Upper lobe of right lung (tissue), 1 donor: ENCODE measurements at regions not wholly inside any gene's neighbourhood (a gene's known extent, or its start where the extent isn't known, plus 50 kb on each side); places are given as distances from the start of the nearest gene placed in this dataset.

Source experiments
- ATAC-seq: fragments of 200-7000 bp; cut with Tn5 transposase; one replicate; pipeline ENCODE4 v1.9.1; 2020; ENCODE audit warnings: mild to moderate bottlenecking, moderate library complexity
- DNase-seq: peaks from one replicate; pipeline ENCODE4 v3.0.0-alpha.2; 2020
- H3K27ac ChIP-seq: fragments of 200-600 bp; one replicate; pipeline ENCODE4 v1.8.0; 2022
- H3K27me3 ChIP-seq: fragments of 200-600 bp; one replicate; pipeline ENCODE4 v1.8.0; 2022; ENCODE audit warnings: mild to moderate bottlenecking
- H3K36me3 ChIP-seq: fragments of 200-600 bp; one replicate; pipeline ENCODE4 v1.8.0; 2022
- H3K4me1 ChIP-seq: fragments of 200-600 bp; one replicate; pipeline ENCODE4 v1.8.0; 2022
- H3K4me3 ChIP-seq: fragments of 200-600 bp; one replicate; pipeline ENCODE4 v1.8.0; 2022; ENCODE audit warnings: mild to moderate bottlenecking
- H3K9me3 ChIP-seq: fragments of 200-600 bp; one replicate; pipeline ENCODE4 v1.8.0; 2022
- intact Hi-C: fragments of 100-400 bp; cut with DNase I; formaldehyde crosslinking; loops from one replicate; pipeline ENCODE4 v1.11.0; 2022
- TF ChIP-seq, protein P1 (sequence below): fragments of 200-600 bp; IDR thresholded peaks from one replicate; pipeline ENCODE4 v1.8.0; 2022; ENCODE audit warnings: antibody characterized with exemption
- donor health status: DM: no; HTN: yes; CAD: no; lungs with severe emphysema.

DNA sequence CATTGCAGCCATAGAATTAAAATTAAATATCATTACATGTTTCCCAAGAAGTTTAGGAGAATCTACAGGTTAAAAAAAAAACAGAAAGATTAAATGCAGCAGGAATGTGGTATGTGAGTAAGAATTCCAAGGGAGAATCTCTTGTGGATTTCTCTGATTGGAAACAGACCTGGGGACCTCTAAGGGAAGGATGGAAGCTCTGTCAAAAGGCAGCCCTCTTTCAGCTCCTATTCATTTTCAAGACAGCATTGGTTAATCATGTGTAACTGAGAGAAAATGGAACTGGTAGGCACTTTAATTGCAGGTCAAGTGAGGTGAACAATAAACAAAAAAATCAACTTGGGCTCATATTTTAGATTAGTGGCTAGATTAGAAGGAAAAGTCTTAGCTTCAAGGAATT lies 81.4 kb upstream of the MTPN start:
- Histone ChIP-seq H3K4me1 (no peaks in the 10 kb centered on the region), H3K9me3 (no peaks in the 10 kb centered on the region), H3K4me3 (no peak overlapping the region), H3K36me3 (no peaks in the 10 kb centered on the region), H3K27me3 (no peaks in the 10 kb centered on the region), H3K27ac (no peak overlapping the region)
- ATAC-seq (no peak), DNase-seq (no peak)
- intact Hi-C loops = no loop called here
- TF ChIP-seq, protein P1, sequence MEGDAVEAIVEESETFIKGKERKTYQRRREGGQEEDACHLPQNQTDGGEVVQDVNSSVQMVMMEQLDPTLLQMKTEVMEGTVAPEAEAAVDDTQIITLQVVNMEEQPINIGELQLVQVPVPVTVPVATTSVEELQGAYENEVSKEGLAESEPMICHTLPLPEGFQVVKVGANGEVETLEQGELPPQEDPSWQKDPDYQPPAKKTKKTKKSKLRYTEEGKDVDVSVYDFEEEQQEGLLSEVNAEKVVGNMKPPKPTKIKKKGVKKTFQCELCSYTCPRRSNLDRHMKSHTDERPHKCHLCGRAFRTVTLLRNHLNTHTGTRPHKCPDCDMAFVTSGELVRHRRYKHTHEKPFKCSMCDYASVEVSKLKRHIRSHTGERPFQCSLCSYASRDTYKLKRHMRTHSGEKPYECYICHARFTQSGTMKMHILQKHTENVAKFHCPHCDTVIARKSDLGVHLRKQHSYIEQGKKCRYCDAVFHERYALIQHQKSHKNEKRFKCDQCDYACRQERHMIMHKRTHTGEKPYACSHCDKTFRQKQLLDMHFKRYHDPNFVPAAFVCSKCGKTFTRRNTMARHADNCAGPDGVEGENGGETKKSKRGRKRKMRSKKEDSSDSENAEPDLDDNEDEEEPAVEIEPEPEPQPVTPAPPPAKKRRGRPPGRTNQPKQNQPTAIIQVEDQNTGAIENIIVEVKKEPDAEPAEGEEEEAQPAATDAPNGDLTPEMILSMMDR = no peak

DNA sequence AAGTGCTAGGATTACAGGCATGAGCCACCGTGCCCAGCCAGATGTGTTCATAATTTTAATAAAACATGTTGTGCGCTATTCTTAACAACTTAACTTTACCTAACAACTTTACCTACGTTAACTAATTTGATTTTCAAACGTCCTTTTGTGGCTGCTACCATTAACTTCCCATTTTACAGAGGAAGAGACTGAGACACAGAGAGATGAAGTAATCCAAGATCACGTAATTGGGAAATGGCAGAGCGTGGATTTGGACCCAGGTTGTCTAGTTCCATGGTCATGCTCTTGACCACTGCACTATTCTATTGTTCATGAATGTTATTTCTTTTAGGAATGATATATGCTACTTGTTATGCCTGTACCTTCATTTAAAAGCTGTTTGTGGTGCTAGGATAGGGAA lies 80.3 kb upstream of the MTPN start:
- H3K27me3 ChIP-seq = no peaks in the 10 kb centered on the region
- TF ChIP-seq, protein P1 = no peak
- no peak overlapping the region for H3K27ac ChIP-seq
- no peaks in the 10 kb centered on the region for H3K36me3 ChIP-seq
- H3K4me1 ChIP-seq = no peaks in the 10 kb centered on the region
- no peaks in the 10 kb centered on the region for H3K9me3 ChIP-seq
- H3K4me3 ChIP-seq = no peak overlapping the region
- DNase-seq (no peak), ATAC-seq (no peak)
- intact Hi-C loops = no loop called here

DNA sequence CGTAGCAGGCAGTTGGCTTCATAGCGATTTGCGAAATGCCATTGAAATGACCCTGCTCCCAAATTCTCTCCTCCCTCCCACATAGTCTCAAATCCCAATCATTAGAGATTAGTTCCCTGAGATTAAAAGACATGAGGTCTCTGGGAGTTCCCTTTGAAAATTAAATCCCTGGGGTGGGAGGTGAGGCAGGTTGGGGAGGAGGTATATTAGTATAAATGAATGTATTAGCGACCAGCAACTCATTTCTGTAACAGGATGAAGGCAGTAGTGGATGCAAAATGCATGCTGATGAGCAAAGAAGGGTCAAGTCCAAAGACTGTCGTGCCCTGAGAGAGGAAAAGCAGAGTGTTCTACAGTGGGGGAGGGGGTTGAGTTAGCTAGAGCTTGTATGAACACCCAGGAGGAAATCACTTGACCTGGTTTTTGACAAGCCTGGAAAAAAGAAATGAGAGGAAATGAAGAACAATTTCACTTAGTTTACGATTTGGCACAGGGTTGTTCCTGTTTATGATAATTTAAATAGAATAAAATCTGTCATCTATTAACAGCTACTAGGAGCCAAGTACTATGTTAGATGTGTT lies 79.6 kb upstream of the MTPN start:
- DNase-seq (no peak), ATAC-seq (peak; percentile 39)
- Histone ChIP-seq H3K27ac (no peak overlapping the region), H3K9me3 (no peaks in the 10 kb centered on the region), H3K27me3 (no peaks in the 10 kb centered on the region), H3K4me1 (no peaks in the 10 kb centered on the region), H3K4me3 (no peak overlapping the region), H3K36me3 (no peaks in the 10 kb centered on the region)
- intact Hi-C loops = no loop called here
- TF ChIP-seq, protein P1 = no peak

DNA sequence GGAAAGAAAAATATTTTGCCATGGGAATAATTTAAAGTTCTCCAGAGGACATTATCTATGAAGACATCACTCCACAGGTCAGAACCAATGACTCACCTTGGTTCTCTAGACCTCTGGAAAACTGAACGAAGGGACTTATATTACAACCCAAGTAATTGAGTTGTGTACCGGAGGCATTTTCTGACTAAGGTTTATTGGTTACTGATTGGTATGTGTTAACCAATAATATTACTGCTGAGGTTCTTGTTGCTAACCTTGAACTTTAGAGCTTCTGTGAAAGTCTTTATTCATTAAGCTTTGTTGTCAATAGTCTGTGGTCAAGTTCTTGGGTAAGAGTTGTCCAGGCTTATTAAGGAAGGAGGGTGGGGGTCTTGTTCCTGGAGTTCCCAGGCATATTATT lies 78.1 kb upstream of the MTPN start:
- H3K36me3 ChIP-seq = no peaks in the 10 kb centered on the region
- no peak for ATAC-seq
- DNase-seq = no peak
- H3K4me1 ChIP-seq = no peaks in the 10 kb centered on the region
- no peak overlapping the region for H3K27ac ChIP-seq
- no peaks in the 10 kb centered on the region for H3K9me3 ChIP-seq
- TF ChIP-seq, protein P1 = no peak
- no peaks in the 10 kb centered on the region for H3K27me3 ChIP-seq
- no peak overlapping the region for H3K4me3 ChIP-seq
- intact Hi-C loops = no loop called here

DNA sequence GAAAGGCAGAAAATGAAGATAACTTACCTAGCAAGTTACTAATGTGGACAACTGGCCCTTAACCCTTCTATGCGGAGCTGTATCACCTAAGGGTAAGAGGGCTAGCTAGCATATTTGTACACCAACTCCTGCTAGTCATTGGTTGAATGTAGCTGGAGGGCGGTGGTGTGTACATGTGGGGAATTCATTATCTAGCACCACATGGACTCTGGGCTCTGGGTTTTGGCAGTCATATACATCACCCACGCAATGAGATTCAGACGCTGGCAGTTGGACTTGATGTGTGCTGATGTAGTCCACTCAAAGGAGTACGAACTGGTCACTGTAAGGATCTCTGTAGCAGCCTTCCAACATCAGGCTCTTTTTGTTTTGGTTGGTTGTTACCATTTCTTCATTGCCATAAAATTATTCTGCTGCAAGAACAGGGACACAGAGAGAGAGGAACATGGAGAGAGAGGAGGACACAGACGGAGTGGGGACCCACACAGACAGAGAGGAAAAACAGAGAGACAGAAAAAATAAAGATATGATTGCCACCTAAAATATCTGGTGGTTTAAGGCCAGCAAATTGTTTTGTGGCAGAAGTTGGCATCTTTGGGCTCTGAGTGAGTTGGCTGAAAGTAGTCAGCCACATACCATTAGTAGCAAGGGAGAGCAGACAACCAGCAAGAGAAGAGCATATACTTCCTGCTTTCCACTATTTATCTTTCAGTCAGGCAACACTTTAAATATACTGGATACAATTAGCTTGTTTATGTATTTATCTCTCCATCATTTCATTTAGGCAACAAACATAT lies 76.7 kb upstream of the MTPN start:
- no peaks in the 10 kb centered on the region for H3K9me3 ChIP-seq
- H3K27me3 ChIP-seq = no peaks in the 10 kb centered on the region
- H3K36me3 ChIP-seq = no peaks in the 10 kb centered on the region
- intact Hi-C loops = no loop called here
- ATAC-seq (no peak), DNase-seq (no peak)
- no peaks in the 10 kb centered on the region for H3K4me1 ChIP-seq
- TF ChIP-seq, protein P1 = no peak
- no peak overlapping the region for H3K4me3 ChIP-seq
- H3K27ac ChIP-seq = no peak overlapping the region
